Fibroblast of peridontal ligament (primary cell): ENCODE measurements at regions not wholly inside any gene's neighbourhood (a gene's known extent, or its start where the extent isn't known, plus 50 kb on each side); places are given as distances from the start of the nearest gene placed in this dataset.

Experiments
- DNase-seq: peaks from one replicate; pipeline ENCODE4 v3.0.0-alpha.2; 2010; ENCODE audit errors: extremely low read depth

- DNase-seq: no peak
Observed at GRCh38 chr2:18253686-18254197, 306.7 kb downstream of the RDH14 start.

- DNase-seq: no peak
Observed at GRCh38 chr2:18251486-18251885, 309.0 kb downstream of the RDH14 start.

- no peak for DNase-seq
Observed at GRCh38 chr2:18247282-18248110, 313.0 kb downstream of the RDH14 start.

- no peak for DNase-seq
Observed at GRCh38 chr2:18245375-18245774, 315.1 kb downstream of the RDH14 start.

- DNase-seq: no peak
Observed at GRCh38 chr2:18244845-18245244, 315.6 kb downstream of the RDH14 start.

GRCh38 chr2:18243816-18244215, 316.6 kb downstream of the RDH14 start:
- DNase-seq: no peak

- no peak for DNase-seq
Observed at GRCh38 chr2:18242716-18243115, 317.7 kb downstream of the RDH14 start.

GRCh38 chr2:18238209-18238608, 322.2 kb downstream of the RDH14 start:
- DNase-seq: no peak

GRCh38 chr2:18237298-18237697, 323.2 kb downstream of the RDH14 start:
- DNase-seq: no peak

GRCh38 chr2:18232731-18233438, 327.6 kb downstream of the RDH14 start:
- DNase-seq: no peak

GRCh38 chr2:18230668-18231067, 329.8 kb downstream of the RDH14 start:
- no peak for DNase-seq

GRCh38 chr2:18219676-18220075, 340.8 kb downstream of the RDH14 start:
- DNase-seq: peak; percentile 20

GRCh38 chr2:18218160-18218933, 339.9 kb downstream of the KCNS3 start:
- no peak for DNase-seq

GRCh38 chr2:18214936-18215335, 336.5 kb downstream of the KCNS3 start:
- DNase-seq: peak; percentile 16

- DNase-seq: no peak
Observed at GRCh38 chr2:18213986-18214385, 335.5 kb downstream of the KCNS3 start.

- DNase-seq: peak; percentile 42
Observed at GRCh38 chr2:18209934-18210639, 331.6 kb downstream of the KCNS3 start.

- no peak for DNase-seq
Observed at GRCh38 chr2:18208956-18209355, 330.5 kb downstream of the KCNS3 start.

- DNase-seq: no peak
Observed at GRCh38 chr2:18200771-18201170, 322.3 kb downstream of the KCNS3 start.

- DNase-seq: no peak
Observed at GRCh38 chr2:18198677-18199076, 320.2 kb downstream of the KCNS3 start.

GRCh38 chr2:18194161-18194560, 315.7 kb downstream of the KCNS3 start:
- DNase-seq: no peak

GRCh38 chr2:18186816-18187613, 308.5 kb downstream of the KCNS3 start:
- peak; percentile 37 for DNase-seq
